Hematopoietic multipotent progenitor cell treated with erythropoietin and hydrocortisone succinate and interleukin-3 and kit ligand, for 6 days (in vitro differentiated cells): ENCODE measurements at regions not wholly inside any gene's neighbourhood (a gene's known extent, or its start where the extent isn't known, plus 50 kb on each side); places are given as distances from the start of the nearest gene placed in this dataset.
"Not testable (repeated sequence)": the region's sequence is repeated elsewhere in the genome, so short reads cannot be mapped to it uniquely, and the experiment has no call there.

Experiments used
- DNase-seq: peaks from one replicate; pipeline ENCODE4 v3.0.0-alpha.2; 2015

DNA sequence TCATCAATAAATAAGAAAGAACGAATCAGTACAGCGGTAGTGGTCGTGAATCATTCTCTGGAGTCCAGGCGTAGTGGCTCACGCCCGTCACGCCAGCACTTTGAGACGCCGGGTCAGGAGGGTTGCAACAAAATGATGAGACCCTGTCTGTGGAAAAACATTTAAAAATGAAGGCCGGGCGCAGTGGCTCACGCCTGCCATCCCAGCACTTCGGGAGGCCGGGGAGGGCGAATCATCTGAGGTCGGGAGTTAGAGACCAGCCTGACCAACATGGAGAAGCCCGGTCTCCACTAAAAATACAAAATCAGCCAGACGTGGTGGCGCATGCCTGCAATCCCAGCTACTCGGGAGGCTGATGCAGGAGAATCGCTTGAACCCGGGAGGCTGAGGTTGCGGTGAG is 111.8 kb upstream of the ANKRD30BL start:
- not testable (repeated sequence) for DNase-seq

DNA sequence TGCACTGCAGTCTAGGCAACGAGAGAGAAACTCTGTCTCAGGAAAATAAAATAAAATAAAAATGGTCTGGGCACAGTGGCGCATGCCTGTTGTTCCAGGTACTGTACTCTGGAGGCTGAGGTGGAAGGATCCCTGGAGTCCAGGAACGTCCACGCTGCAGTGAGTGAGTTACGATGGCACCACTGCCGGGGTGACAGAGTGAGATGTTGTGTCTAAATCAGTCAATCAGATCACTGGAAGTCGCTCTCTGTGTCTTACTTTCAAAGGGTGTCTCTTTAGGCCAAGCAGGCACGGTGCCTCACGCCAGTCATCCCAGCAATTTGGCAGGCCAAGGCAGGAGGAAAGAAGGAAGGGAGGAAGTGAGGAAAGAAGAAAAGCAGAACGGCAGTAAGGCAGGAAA is 112.2 kb upstream of the ANKRD30BL start:
- no peak for DNase-seq

DNA sequence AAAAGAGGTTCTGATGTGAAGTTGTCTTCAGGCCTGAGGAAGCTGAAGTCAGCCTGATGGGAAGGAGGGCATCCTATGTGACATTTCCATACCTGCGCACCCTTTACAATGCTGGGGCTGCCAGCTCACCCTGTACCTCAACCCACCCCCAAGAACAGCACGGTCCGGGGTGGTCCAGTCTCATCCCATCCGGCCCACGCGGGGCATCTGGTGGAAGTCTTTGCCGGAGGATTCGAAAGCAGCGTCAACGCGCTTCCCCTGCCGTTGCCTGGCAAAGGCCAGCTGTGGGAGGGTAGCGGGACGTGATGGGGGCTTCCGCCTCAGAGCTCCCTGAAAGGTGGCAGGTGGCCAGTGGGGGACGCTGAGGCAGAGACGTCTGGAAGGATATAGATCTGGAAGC is 113.6 kb upstream of the ANKRD30BL start:
- no peak for DNase-seq

DNA sequence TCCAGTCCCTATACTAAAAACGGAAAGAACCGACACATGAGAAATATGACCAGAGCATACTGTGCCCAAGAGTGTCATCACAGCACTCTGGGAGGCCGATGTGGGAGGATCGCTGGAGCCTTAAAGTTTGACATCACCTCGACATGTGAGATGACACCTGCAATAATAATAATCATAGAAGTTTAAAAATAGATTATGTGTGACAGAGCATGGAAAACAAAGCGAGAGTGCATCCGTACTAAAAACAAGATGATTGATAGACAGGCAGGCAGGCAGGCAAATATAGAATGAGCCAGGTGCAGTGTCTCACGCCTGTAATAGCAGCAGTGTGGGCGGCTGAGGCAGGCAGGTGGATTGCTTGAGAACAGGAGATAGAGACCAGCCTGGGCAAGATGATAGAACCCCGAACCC is 114.8 kb upstream of the ANKRD30BL start:
- DNase-seq = no peak

DNA sequence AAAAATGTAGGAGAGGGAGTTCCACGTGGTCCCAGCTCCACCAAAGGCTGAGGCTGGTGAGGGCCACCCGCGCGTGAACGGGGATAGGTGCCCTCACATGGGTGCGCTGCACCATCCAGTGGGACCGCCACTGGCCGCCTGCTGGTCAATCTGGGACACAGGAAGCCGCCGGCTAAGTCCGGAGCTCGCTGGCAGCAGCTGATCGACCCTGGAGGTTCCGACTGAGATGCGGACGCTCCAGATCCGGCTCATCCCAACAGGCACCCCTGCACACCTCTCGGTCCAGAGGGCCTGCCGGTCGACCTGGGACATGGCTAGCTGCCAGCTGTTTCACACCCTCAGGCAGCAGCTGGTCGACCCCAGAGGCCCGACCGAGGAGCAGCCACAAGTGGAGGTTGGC is 116.5 kb upstream of the ANKRD30BL start:
- no peak for DNase-seq

DNA sequence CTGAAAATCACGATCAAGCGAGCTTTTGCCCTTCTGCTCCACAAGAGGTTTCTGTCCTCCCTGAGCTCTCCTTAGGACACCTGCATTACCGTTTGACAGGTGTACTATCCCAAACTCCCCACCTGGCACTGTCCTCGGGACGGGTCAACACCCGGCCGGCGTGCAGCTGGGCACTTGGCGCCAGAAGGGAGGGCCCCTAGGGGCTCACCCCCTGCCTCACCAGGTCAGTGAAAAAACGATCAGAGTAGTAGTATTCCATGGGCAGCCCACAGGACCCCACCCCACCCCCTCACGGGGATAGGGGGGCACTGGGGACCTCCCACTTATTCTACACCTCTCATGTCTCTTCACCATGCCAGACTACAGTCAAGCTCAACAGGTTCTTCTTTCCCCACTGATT is 117.6 kb upstream of the ANKRD30BL start:
- no peak for DNase-seq

DNA sequence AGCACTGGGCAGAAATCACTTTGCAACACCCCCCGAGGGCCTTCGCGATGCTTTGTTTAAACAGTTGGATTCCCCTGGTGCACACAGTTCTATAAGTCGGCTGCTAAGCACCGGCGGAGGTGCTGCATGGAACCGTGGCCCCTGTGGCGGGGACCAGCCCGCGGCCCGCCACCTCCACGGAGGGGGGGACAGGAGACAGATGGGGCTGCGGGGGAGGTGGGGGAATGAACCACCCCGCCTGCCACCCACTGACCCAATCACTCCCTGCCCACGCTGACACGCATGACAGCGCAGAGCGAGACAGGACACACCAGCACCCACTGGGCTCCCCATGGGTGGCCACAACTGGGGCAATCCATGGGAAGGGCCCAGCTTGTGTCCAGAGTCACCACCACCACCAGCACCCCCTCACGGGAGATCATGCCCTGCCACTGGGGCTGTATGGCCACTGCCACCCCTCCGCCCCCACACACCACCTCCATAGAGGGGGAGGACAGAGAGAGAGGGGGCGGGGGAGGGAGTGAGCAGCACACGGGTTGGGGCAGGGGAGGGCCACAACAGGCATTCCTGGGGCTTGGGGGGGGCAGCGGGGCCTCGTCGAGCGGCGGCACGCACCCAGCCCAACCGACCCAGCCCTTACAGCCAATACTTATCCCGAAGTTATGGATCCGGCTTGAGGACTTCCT is 118.3 kb upstream of the ANKRD30BL start:
- DNase-seq = no peak

DNA sequence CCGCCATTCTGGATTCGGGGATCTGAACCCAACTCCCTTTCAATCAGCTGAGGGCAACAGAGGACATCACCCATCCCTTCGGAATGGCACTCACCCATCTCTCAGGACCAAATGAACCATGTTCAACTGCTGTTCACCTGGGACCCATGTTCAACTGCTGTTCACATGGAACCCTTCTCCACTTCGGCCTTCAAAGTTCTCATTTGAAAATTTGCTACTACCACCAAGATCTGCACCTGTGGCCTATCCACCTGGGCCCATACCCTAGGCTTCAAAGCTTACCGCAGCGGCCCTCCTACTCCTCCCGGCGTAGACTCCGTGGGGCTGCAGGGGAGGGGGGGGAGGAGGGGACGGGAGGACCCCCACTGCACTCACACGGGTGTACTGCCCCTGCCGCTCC is 119.2 kb upstream of the ANKRD30BL start:
- peak; percentile 20 for DNase-seq

DNA sequence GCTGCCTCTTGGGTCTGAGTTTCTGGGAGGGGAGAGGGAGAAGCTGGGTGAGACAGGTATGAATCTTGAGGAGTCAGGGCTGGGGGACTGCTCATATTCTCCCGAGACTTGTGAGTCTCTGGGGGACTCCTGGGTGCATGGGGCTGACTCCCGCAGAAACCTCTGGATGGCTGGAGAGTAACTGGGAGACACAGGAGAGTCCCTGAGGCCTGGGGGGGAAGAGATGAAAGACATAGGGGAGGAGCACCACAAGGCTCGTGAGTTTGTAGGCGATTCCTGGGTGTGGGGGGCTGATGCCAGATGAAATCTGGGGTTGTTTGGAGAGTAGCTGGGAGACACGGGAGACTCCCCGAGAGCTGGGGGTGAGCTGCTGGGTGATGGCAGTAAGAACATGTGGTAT is 120.4 kb upstream of the ANKRD30BL start:
- DNase-seq = not testable (repeated sequence)

DNA sequence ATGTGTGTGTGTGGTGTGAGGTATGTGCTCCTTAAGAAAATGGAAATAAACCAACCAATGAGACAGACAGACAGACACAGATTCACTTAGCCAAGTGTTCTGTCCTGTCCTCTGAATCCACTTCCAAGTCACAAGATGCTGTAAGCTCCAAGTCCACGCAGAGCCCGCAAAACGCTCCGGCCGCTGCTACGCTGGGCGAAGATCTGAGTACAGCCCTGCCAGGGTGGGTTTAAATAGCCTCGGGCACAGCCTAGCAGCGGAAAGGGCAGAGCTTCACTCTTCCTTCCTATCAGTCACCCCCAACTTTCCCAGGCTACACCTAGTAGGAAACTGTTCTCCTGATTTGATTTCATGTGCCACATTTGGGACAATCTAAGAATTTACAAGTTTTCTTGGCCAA is 121.2 kb upstream of the ANKRD30BL start:
- no peak for DNase-seq

DNA sequence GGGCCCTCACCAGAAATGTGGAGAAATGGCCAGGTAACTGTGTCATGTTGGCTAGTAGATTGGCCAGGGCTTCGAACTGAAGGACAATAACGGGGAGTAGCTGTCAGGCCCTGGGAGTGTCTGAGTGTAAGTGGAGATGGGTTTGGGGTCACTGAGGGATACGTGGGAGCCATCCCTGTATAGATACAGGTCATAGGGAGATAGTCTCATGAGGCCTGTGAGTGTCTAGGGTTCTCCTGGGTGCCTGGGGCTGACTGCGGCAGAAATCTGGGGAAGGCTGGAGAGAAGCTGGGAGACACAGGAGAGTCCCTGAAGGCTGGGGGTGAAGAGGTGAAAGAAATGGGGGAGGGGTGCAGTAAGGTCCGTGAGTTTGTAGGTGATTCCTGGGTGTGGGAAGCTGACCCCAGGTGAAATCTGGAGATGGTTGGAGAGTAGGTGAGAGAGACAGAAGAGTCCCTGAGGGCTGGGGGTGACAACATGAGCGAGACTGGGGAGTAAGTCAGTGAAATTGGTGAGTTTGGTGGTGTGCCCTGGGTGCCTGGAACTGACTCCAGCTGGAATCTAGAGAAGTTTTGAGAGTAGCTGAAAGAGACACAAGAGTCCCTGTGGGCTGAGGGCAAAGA is 124.6 kb upstream of the ANKRD30BL start:
- DNase-seq = not testable (repeated sequence)

DNA sequence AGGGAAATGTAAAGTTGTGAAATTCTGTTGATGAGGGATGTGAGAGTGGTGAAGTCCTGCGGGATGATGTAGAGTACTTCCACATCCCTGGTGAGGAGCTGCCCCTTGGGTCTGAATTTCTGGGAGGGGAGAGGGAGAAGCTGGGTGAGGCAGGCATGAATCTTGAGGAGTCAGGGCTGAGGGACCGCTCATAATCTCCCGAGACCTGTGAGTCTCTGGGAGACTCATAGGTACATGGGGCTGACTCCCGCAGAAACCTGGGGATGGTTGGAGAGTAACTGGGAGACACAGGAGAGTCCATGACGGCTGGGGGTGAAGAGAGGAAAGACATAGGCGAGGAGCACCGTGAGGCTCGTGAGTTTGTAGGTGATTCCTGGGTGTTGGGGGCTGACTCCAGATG is 126.2 kb upstream of the ANKRD30BL start:
- DNase-seq = not testable (repeated sequence)

DNA sequence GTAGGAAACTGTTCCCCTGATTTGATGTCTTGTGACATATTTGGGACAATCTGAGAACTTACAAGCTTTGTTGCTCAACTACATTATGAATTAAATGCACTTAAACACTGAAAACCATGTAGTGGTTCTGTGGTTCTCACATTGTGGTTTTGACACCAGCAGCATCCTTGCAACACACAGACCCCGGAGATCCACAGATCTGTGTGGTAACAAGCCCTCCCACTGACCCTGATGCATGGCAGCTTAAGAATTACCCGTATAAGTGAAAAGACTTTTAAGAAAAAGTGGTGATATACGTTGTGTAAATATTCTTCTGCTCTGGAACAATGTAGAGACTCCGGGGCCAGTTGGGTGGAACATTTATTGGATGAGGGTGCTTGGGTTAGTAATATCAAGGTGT is 127.4 kb upstream of the ANKRD30BL start:
- DNase-seq = not testable (repeated sequence)

DNA sequence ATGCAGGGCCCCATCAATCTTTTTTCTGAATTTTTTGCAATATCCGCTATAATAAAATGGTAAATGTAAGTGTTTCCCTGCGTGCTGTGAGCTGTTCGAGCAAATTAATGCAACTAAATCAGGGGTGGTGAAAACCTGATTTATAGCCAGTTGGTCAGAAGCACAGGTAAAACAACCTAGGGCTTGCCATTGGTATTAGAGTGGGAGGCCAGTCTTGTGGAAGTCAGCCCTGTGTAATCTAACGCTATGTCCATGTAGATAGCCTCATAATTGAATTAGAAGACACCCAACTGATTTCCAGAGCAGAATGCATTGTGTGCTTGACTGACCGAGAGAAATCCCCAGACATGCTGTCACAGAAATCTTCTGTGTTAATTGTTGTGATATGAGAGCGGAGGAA is 126.8 kb upstream of the GPR39 start:
- DNase-seq = not testable (repeated sequence)

DNA sequence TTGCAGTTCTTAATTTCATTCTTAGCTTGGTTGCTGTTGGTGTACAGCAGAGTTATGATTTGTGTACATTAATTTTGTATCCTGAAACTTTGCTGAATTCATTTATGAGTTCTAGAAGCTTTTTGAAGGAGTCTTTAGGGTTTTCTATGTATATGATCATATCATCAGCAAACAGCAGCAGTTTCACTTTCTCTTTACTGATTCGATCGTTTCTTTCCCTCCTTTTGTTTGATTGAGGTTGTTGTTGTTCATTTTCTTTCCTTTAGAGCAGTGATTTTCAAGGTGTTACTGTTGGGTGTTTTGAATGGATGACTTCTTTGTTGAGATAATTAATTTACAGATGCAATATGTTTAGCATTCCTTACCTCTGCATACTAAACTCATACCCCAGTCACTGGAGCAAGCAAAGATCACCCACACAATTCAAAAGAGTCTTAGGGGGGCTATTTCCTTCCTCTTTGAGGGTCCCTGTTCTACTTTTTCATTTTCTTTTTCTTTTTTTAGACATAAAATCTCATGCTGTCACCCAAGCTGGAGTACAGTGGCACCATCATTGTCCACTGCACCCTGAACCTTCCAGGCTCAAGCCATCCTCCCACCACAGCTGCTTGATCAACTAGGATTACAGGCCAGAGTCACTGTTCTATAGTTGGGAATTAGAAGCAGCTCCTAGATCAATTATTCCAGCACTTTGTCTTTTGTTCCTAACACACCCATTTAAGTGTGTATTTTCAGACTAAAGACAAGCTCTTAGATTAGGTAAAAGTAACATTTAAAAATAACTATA is 115.8 kb upstream of the GPR39 start:
- not testable (repeated sequence) for DNase-seq

DNA sequence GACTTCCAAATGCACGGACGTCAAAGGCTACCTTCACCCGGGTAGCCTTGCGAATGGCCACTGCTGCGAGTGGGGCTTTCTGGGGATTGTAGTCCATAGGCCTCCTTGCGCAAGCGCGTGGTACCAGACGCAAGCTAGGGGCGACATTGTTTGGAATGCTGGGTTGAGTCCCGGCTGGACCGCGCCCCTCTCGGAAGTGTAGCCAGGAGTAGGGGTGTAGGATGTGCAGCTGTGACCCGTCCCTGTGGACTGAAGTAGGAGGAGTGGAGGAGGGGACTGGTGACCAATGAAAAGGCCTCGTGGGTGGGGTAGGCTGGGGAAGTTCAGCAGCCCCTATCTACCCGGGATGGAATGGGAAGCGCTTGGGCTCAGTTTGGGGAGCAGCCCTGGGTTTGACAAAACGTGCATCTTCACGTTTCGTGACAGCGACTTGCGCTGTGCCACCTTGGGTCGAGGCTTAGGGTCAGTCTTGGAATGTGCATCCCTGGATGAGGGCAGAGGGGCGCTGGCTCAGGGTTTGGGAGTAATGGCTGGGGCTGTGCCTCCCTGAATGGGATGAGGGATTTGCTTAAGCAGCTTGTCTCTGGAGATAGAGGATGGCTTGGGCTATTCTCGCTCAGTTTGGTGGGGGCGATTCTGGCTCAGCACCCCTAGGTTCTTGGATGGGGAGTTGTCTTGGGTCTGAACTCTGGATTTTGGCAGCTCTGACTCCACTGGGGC is 111.8 kb upstream of the GPR39 start:
- DNase-seq = peak; percentile 12

DNA sequence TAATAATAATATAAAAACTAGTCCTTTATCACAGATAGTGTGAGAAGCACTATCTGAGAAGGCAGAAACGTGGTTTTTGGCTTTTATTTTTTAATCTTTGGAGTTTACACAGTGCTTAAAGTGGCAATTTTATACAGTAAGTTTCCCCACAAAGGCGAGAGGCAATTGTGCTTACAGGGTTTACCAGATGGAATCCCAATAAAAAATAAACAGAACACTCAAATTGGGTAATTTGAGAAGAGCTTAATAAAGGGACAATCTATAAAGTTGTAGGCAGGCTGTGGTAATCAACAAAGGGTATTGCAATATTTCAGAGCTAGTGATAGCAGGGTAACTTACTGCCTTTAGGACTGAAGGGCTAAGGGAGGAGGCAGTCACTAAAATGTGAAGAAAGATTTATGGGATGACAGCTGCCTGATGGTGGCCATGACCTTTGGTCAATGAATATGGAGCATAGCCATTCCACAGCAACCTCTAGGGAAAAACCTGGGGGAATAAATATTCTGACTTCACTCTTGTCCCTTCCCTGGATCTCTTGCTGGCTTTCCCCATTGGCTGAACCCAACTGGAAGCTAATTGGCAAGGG is 108.9 kb upstream of the GPR39 start:
- not testable (repeated sequence) for DNase-seq

DNA sequence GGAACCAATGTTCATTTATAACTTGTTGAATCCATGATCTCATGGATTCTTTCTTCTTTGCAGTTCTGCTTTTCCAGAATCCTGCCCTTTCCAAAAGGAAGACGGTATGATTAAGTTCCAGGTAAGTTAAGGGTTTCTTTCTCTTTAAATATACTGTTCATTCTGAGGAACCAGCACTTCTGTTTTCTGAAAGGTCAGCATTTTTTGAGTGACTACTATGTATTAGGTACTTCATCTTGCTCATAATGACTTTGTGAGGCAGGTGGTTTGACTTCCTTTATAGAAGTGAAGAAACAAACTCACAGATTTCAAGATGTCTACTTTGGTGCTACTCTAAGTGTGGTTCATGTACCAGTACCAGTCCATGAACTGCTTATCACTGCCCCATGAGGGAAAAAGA is 107.4 kb upstream of the GPR39 start:
- not testable (repeated sequence) for DNase-seq

DNA sequence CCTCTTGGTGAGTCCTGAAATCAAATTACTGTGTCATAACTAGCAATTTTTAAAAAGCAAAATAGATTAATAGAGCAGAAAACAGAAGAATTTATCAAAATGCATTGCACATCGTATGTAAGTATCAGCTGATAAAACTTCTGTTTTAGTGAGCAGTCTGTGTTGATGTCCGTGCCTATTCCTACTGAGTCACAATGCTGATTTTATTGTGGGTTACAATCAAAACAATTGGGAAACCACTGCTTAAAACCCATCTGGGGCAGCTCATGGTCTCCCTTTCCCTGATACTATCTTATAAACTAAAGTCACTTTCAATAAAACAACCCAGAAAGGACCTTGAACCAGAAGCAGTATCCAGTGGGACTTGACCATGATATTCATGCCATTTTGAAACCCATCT is 101.1 kb upstream of the GPR39 start:
- DNase-seq = not testable (repeated sequence)

DNA sequence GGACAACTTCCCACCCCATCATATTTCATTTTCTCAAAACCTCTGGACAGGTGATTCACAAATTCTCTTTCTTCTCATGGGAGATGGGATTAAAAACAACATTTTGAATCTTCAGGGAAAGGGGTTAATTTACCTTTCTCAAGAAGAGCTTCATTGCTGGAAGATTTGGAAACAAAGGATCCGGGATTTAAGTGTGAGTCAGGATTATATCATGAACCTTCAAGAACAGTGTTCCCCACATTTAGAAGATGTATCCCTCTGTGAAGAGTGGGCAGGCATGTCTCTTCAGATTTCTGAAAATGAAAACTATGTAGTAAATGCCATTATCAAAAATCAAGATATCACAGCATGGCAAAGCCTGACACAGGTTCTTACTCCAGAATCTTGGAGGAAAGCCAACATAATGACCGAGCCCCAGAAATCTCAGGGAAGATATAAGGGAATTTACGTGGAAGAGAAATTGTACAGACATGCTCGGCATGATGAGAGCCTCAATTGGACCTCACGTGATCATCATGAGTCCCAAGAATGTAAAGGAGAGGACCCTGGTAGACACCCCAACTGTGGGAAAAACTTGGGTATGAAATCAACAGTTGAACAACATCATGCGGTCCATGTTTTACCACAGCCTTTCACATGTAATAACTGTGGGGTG is 99.5 kb upstream of the GPR39 start:
- not testable (repeated sequence) for DNase-seq

DNA sequence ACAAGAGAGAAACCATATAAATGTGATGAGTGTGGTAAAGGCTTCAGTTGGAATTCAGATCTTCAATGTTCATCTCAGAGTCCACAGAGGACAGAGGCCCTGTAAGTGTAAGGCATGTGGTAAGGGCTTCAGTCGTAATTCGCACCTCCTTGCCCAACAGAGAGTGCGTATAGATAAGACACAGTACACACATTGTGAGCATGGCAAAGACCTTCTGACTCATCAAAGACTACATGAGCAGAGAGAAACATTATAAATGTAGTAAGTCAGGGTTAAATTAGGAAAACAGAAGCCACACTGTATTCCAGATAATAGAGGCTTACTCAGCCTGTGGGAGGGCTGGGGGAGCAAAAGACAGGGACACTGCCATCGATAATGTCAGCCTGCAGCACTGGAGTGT is 98.1 kb upstream of the GPR39 start:
- DNase-seq = not testable (repeated sequence)

DNA sequence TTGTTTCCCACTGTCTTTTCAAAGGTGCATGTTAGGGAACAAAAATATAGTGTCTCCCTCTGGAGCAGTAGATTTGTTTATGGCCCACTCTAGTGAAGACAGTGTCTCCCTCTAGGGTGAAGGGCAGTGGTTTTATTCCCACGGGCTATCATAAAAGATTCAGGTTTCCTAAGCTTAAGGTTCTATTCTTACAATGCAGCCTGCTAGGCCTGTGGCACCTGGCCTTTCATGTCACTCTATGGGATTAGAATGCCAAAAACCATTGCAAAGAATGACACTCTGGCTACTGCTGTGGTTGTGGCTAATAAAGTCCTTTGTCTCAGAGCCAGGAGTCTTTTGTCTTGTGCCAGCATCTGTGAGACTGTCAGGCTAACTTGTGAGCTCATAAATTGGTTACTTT is 92.6 kb upstream of the GPR39 start:
- DNase-seq = not testable (repeated sequence)
